ENCODE measurements at regions not wholly inside any gene's neighbourhood (a gene's known extent, or its start where the extent isn't known, plus 50 kb on each side); places are given as distances from the start of the nearest gene placed in this dataset.

- Histone ChIP-seq H3K23me2 (ENCODE audit: insufficient read length, low read depth, low read length, poor library complexity, severe bottlenecking) (no peaks in the 10 kb centered on the region), H3K27me3 (ENCODE audit: insufficient read depth, low read length) (no peaks in the 10 kb centered on the region), H3K4me1 (ENCODE audit: insufficient read depth, low read length) (peaks cover 4% of the 10 kb centered on the region; the same call in 1 of the 2 replicates), H3K79me2 (ENCODE audit: insufficient read depth, low read length) (peaks cover 4% of the 10 kb centered on the region; the same call in 1 of the 2 replicates), H2AK5ac (ENCODE audit: insufficient read length, low read length) (no peak overlapping the region), H3K4ac (ENCODE audit: low read depth, low read length) (no peak overlapping the region), H2BK12ac (ENCODE audit: insufficient read length, low read depth, low read length) (no peak overlapping the region), H3K9me3 (ENCODE audit: control insufficient read depth, low read depth, low read length) (no peaks in the 10 kb centered on the region), H3K79me1 (ENCODE audit: insufficient read depth, low read depth, low read length, poor library complexity, severe bottlenecking) (peaks cover 3% of the 10 kb centered on the region), H3K23ac (ENCODE audit: insufficient read length, low read depth, low read length) (no peak overlapping the region), H3K14ac (ENCODE audit: insufficient read depth, low read length) (no peak overlapping the region), H3K4me2 (ENCODE audit: insufficient read depth, insufficient read length, low read length) (no peak overlapping the region), H3K9ac (ENCODE audit: extremely low read depth, insufficient read length, low read length) (no peak overlapping the region), H3T11ph (ENCODE audit: low read length) (no peak overlapping the region), H4K8ac (replicated peaks; ENCODE audit: insufficient read length, low read depth, low read length) (no peak overlapping the region), H3K56ac (ENCODE audit: insufficient read length, low read depth, low read length) (no peak overlapping the region), H2BK15ac (ENCODE audit: low read depth, low read length) (no peak overlapping the region), H2BK20ac (ENCODE audit: low read depth, low read length, poor library complexity, severe bottlenecking) (no peak overlapping the region), H2BK5ac (ENCODE audit: insufficient read length, low read length) (no peak overlapping the region), H3K18ac (ENCODE audit: insufficient read length, low read depth, low read length) (no peak overlapping the region), H4K20me1 (ENCODE audit: control insufficient read depth, insufficient read depth, insufficient read length) (no peaks in the 10 kb centered on the region), H2AFZ (ENCODE audit: low read length) (no peak overlapping the region), H4K91ac (ENCODE audit: insufficient read length, low read depth, low read length) (no peak overlapping the region), H2BK120ac (ENCODE audit: low read depth, low read length, poor library complexity, severe bottlenecking) (no peak overlapping the region), H3K27ac (ENCODE audit: insufficient read length, low read depth, low read length) (no peak overlapping the region), H4K5ac (ENCODE audit: insufficient read length, low read depth, low read length) (no peak overlapping the region)
- Mint-ChIP-seq H3K4me3 (no peak overlapping the region; a peak in 1 of 5 replicates), H3K4me1 (peaks cover 24 to 30% of the 10 kb centered on the region in 2 experiments), H3K27me3 (ENCODE audit: low read depth) (peaks cover 15% of the 10 kb centered on the region), H3K27ac (peak overlapping the region in 1 of 3 experiments; percentile 31; a peak in 2 of 7 replicates), H3K36me3 (ENCODE audit: insufficient read depth in 1 of 3, low read depth in 3 of 3) (peaks cover 0 to 2% (median 0%) of the 10 kb centered on the region in 3 experiments; a peak in 1 of 7 replicates), H3K9me3 (no peaks in the 10 kb centered on the region)
- TF ChIP-seq, protein P1, sequence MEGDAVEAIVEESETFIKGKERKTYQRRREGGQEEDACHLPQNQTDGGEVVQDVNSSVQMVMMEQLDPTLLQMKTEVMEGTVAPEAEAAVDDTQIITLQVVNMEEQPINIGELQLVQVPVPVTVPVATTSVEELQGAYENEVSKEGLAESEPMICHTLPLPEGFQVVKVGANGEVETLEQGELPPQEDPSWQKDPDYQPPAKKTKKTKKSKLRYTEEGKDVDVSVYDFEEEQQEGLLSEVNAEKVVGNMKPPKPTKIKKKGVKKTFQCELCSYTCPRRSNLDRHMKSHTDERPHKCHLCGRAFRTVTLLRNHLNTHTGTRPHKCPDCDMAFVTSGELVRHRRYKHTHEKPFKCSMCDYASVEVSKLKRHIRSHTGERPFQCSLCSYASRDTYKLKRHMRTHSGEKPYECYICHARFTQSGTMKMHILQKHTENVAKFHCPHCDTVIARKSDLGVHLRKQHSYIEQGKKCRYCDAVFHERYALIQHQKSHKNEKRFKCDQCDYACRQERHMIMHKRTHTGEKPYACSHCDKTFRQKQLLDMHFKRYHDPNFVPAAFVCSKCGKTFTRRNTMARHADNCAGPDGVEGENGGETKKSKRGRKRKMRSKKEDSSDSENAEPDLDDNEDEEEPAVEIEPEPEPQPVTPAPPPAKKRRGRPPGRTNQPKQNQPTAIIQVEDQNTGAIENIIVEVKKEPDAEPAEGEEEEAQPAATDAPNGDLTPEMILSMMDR (conservative IDR thresholded peaks at IDR 0.05): no peak
- no CpG with 5 or more reads among the region's 5 CpGs for WGBS (ENCODE audit: extremely low coverage, insufficient read length, low lambda C conversion rate)
- DNase-seq: no peak
Observed at GRCh38 chr14:71606064-71606463, 326.2 kb upstream of the RGS6 start.
